Medulla oblongata (tissue), 1 donor: ENCODE measurements at regions not wholly inside any gene's neighbourhood (a gene's known extent, or its start where the extent isn't known, plus 50 kb on each side); places are given as distances from the start of the nearest gene placed in this dataset.

Experiments
- DNase-seq: peaks from one replicate; pipeline ENCODE4 v3.0.0-alpha.2; 2015; ENCODE audit errors: extremely low spot score

DNA sequence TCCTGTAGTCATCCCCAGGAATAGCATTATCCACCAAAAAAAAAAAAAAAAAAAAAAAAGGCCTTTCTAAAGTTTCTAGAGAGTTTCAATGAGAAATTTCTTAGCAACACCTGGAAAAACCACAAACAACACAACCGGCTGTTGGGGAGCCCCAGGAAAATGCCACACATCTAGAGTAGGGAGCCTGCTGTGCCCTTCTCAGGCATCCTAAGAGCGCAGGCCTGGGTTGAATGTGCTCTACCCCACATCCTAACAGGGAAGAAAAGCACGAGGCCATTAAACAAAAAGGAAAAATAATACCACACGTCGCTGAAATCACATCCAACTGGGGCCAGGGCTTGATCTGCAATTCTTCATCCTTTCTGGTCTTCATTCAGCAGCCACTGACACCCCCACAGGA lies 367.5 kb downstream of the TGFB2 start:
- DNase-seq = no peak

- DNase-seq = no peak
Measured at GRCh38 chr1:218715961-218716669, 371.0 kb downstream of the TGFB2 start.

- DNase-seq = no peak
Measured at GRCh38 chr1:218717575-218717974, 372.4 kb downstream of the TGFB2 start.

GRCh38 chr1:218718206-218718605 lies 373.1 kb downstream of the TGFB2 start:
- peak; percentile 21 for DNase-seq

GRCh38 chr1:218718977-218719376 lies 373.8 kb downstream of the TGFB2 start:
- no peak for DNase-seq

DNA sequence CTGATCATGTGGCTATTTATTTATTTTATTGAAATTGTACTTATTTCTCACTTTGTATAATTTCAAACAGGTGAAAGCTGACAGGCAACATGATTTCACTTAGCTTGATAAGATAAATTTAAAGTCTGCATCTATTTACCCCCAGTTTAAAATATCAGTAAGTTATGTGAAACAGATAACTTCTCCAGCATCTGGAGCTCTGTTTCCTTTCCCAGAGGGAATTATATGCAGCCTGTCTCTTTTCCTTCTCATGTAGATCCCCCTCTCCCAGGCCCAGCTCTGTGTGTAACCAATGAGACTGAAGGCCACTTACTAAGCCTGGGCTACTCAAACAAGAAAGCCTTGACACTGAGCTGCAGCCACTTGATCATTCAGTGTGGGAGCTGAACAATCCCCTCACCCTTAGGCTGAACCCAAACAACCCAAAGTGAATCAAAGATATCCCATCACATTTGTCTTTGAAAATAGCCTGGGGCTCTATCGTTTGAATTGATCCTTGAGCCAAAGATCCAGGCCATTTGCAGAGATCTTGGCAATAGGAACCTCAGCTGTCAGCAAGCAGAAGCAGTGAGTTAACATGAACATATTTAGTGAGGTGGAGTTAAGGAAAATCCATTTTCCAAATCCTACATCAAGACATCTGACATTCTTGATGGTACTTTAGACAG lies 383.9 kb downstream of the TGFB2 start:
- DNase-seq = no peak

DNA sequence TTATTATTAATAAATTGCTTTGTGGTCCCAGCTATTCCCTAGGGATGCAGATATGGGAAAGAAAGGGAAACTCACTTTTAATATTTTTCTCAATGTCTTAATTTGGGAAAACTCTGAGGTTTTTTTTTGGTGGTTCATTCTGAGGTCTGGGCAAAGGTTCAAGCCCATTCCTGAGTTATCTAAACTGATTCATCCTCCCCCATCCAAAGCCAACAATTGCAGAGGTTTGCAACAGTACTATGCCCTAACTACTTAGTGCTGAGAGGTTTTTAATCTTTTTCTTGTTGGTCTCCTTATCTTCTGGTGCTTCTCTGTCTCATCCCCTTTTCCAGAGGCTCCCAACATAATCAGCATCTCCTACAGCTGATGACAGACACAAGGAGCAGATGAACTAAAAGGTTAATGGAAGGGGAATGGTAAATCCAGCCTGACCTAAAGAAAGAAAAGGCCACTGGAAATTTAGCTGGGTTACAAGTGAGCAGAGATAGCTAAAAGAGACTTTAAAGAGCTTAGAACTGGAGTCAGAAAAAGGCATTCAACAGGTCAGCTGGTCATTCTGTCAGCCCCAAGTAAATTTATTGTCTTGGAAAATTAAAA lies 390.4 kb downstream of the TGFB2 start:
- no peak for DNase-seq

- no peak for DNase-seq
Measured at GRCh38 chr1:218739426-218739825, 394.3 kb downstream of the TGFB2 start.

DNA sequence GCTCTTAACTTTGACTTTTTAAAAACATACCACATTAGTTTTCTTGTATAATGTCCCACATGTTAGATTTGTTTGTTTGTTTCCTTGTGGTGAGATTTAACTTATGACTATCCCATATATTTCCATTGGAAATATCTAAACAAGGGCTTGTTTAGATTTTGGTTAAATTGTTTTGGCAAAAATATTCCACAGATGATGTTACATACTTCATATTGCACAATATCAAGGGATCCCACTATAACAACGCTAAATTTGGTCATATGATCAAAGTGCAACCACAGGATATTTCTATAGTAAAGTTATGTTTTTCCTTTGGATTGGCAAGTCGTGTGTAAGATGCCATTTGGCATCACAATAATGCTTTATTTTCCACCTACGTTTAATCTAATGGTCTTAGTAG lies 396.7 kb downstream of the TGFB2 start:
- no peak for DNase-seq

DNA sequence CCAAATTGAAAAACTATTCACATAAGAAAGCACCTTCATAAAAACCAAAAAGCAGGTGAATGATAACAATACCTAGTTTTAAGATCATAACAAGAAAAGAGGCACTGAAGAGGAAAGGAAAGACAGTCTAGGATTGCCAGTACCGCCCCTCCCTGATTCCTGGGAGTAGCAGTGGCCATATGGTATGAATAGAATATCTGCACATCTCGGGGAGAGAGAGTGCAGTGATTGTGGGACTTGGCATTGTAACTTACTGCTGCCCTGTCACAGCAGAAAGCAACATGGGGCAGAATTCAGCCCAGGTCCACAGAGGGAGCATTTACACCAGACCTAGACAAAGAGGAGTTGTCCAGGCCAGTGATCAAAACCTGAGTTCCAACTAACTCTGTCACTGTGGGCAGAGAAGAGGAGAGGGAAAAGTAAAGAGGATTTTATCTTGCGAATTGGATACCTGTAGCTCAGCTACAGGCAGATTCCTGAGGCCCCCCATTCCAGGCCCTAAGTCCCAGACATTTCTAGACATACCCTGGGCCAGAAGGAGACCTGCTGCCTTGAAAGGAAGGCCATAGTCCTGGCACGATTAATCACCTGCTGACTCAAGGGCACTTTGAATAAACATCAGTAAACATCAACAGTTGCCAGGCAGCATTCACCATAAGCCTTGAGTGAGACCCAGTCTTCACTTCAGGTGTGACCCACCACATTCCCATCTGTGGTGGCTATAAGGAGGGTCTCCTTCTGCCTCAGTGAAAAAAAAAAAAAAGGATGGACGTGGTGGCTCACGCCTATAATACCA lies 397.5 kb downstream of the TGFB2 start:
- no peak for DNase-seq

GRCh38 chr1:218743861-218744505 lies 398.8 kb downstream of the TGFB2 start:
- no peak for DNase-seq

DNA sequence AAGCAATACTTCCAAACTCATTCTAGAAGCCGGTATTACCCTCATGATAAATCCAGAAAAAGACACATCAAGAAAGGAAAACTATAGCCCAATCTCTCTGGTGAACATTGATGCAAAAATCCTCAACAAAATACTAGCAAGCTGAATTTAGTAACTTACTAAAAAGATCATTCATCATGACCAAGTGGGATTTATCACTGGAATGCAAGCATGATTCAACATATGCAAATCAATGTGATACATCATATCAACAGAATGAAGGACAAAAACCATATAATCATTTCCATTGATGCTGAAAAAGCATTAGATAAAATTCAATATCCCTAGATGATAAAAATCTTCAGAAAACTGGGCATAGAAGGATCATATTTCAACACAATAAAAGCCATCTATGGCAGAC lies 402.9 kb downstream of the TGFB2 start:
- no peak for DNase-seq

DNA sequence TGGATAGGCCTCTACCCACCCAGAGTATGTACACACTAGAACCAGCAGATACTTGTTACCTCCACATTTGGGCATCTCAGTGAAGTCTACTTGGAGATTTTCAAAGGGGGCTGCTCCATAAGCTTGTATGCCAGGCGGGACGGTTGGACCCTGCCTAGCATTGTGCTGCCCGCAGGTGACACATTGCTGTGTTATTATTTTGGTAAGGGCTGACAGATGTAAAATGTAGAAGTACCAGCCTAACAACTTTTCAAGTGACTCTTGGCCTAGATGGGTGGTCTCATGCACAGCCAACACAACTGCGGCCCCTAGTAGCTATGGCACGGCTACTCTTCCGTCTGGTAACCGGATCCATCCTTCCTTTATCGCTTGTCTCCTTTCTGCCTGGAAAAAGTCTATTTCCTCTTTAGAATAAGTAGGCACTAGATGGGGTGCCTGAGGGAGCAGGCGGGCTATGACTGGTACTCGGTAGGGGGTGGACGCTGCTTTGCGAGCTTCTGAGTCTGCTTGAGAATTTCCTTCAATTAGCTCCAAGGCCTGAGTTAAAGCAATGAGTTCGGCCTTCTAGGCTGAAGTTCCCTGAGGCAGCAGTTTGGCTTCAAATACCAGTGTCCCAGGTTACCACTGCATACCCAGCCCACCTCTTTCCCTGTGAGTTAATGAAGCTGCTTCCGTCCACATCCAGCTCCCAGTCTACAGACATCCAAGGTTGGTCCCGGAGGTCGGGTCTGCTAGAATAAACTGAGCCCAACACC lies 405.3 kb downstream of the TGFB2 start:
- no peak for DNase-seq

DNA sequence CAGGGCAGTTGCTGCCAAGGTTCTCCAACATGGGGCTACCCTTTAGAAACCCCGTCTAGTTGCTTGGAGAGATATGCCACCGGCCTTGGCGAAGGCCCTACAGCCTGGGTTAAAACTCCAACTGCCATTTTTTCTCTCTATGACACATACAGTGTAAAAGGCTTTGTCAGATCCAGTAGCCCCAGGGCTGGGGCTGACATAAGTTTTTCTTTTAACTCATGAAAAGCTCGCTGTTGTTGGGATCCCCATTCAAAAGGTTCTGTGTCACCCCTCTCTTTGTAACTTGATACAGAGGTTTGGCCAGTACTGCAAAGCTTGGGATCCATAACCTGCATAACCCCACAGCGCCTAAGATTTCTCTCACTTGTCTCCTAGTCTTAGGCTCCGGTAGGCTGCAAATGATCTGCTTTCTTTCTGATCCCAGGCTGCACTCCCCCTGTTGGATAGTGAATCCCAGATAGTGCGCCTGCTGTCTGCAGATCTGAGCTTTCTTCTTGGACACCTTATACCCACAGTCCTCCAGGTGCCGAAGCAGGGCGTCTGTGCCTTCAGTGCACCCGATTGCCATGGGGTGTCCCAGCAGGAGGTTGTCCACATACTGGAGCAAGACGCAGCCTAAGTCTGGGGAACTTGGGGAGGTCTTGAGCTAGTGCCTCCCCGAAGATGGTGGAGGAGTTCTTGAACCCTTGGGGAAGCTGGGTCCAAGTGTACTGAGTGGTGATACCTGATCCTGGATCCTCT lies 406.2 kb downstream of the TGFB2 start:
- no peak for DNase-seq

GRCh38 chr1:218752126-218752525 lies 407.0 kb downstream of the TGFB2 start:
- no peak for DNase-seq

DNA sequence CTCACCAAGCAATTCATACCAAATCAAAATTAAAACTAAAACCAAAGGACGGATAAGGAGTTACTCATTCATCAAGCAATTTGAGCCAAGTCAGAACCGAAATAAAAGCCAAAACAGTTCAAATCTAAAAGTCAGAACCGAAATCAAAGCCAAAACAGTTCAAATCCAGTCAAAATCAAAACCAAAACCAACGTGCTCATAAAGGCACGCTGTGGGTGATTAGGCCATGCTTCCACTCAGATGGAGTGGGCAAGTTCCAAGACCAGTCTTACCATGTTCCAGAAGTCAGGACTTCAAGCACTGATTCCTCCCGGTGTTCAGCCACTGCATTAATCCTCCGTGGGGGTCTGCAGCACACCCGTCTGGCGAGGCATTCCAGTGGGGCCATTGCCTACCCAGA lies 409.3 kb downstream of the TGFB2 start:
- DNase-seq = no peak

- DNase-seq = no peak
Measured at GRCh38 chr1:218755128-218755527, 410.0 kb downstream of the TGFB2 start.

- no peak for DNase-seq
Measured at GRCh38 chr1:218759795-218760194, 413.9 kb upstream of the LYPLAL1 start.

- DNase-seq = no peak
Measured at GRCh38 chr1:218760601-218761570, 412.8 kb upstream of the LYPLAL1 start.
